Germinal center (tissue), 1 donor: ENCODE measurements at regions not wholly inside any gene's neighbourhood (a gene's known extent, or its start where the extent isn't known, plus 50 kb on each side); places are given as distances from the start of the nearest gene placed in this dataset.
"Not testable (repeated sequence)": the region's sequence is repeated elsewhere in the genome, so short reads cannot be mapped to it uniquely, and the experiment has no call there.

Experiments
- DNase-seq: peaks from one replicate; pipeline ENCODE4 v3.0.0; 2012; ENCODE audit warnings: mixed read lengths, low spot score

DNA sequence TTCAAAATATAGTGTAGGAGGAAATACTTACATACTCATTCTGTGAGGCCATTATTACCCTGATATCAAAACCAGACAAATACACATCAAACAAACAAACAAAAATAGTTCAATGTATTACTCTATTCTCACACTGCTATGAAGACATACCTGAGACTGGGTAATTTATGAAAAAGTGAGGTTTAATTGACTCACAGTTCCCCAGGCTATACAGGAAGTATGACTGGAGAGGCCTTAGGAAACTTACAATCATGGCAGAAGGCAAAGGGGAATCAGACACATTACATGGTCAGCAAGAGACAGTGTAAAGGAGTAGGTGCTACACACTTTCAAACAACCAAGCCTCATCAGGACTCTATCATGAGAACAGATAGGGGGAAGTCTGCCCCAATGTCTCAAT, 1023.2 kb downstream of the TMTC2 start:
- DNase-seq = no peak

DNA sequence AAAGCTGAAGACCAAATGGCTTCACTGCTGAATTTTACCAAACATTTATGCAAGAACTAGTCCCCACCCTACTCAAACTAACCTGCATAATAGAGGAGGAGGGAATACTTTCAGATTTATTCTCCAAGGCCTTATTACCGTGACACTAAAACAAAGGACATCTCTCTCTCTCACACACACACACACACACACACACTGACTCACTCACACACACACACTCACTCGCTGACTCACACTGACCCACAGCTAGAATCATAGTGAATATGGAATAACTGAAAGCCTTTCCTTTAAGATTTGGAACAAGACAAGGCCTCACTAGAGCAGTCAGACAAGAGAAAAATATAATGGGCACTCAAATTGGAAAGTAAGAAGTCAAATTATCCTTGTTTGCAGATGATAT, 1014.1 kb downstream of the TMTC2 start:
- DNase-seq = no peak

DNA sequence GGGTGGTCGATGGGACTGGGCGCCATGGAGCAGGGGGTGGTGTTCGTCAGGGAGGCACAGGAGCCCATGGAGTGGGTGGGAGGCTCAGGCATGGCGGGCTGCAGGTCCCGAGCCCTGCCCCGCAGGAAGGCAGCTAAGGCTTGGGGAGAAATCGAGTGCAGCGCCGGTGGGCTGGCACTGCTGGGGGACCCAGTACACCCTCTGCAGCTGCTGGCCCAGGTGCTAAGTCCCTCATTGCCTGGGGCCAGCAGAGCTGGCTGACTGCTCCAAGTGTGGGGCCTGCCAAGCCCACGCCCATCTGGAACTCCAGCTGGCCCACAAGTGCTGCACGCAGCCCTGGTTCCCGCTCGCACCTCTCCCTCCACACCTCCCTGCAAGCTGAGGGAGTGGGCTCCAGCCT, 1009.6 kb downstream of the TMTC2 start:
- not testable (repeated sequence) for DNase-seq

DNA sequence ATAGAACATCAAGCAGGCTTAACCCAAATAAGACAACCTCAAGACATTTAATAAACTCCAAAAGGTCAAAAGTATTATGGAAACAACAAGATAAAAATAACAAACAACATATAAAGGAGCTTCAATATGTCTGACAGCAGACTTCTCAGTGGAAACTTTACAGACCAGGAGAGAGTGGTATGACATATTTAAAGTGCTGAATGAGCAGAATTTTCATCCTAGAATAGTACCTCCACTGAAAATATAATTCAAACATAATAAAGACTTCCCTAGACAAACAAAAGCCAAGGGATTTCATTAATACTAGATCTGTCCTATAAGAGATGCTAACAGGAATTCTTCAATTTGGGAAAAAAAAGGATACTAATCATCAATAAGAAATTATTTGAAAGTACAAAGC, 1005.0 kb downstream of the TMTC2 start:
- DNase-seq = no peak

DNA sequence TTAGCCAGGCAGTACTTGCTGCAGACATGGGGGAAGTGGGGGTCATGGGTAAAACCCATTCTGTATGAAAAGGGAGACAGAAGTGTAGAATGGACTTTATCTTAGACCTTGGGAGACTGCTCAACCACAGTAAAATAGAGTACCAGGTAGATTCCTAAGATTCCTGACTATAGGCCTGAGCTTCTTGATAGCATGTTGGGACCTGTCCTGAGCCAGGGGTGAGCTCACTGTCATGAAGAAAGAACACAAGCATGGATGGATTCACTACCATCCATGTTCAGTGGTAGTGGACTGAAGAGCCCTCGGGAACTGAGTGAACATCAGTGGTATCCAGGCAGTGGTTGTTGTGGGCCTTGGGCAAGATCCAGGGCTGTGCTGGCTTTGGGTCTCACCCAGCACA, 1003.8 kb downstream of the TMTC2 start:
- DNase-seq = no peak

DNA sequence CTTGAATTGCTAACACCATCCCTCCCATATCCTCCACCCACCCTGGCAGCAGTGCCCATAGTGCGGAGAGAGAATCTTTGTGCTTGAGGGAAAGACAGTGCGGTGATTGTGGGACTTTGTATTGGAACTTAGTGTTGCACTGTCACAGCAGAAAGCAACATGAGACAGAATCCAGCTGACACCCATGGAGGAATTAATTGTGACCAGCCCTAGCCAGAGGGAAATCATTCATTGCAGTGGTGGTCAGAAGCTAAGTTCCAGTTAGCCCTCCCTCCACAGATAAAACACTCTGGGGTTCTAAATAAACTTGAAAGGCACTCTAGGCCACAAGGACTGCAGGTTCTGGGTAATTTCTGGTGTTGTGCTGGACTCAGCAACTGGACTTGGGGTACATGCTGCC, 1002.6 kb downstream of the TMTC2 start:
- DNase-seq = no peak

DNA sequence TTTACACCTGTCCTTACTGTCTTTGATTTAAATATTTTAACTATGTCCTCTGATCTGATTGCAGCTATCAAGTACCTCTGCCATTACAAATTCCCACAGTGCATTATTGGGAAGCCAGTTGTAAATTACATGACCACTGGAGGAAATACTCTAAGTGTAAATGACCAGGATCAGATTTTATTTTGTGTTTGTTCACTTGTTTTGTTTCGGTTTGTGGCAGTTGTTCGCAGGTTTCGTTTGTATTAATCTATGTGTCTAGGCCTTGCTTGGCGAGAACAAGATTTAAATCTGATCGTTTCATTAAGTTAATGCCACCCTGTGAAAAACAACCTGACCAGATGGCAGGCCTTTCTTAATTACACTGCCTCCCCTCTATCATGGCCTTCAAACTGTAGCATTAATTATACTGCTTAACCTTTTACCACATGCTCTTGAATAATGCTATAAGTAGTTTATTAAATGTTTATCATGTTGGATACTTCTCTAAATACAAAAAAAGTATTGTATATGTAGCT, 990.1 kb downstream of the TMTC2 start:
- DNase-seq = no peak

DNA sequence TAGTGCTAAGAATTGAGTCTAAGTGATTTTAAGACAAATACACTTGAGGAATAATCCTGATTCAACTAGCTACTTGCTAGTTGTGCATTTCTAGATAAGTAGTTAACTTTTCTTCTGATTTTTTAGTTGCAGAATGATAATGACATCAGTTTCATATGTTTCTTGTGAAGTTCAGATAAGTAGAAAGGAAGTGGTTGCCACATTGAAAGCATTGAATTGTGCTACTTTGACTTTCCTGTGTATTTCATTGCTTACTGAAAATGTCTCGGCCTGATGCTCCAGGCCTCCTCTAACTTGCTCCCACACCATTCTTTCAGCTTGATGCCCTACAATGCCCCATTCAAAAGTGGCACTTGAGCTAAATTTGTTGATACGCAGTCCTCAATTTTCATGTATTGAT, 980.0 kb downstream of the TMTC2 start:
- DNase-seq = no peak

DNA sequence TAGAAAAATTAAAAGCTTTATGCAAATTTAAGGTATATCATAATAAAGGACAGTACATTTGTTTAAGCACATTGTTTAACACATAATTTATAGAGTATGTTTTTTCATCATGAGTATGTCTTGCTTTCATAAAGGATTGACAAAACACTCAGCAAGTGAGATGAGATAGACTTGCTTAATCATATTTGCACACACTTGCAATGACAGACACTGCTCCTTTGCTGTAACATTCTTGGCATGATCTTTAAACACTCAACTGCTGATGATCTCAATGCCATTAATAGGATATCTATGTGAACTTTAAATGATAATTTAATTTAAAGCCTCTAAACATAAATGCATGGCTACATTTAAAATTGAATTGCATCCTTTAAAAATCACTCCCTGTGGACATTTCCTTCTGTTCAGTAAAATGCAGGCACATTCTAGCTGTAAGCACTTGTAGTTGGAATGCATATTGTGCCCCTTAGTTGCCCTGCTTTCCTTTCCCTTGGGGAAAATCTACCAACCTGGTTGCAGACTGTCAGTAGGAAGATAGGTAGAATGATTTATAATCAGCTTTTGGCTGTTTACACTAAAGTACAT, 979.0 kb downstream of the TMTC2 start:
- no peak for DNase-seq

DNA sequence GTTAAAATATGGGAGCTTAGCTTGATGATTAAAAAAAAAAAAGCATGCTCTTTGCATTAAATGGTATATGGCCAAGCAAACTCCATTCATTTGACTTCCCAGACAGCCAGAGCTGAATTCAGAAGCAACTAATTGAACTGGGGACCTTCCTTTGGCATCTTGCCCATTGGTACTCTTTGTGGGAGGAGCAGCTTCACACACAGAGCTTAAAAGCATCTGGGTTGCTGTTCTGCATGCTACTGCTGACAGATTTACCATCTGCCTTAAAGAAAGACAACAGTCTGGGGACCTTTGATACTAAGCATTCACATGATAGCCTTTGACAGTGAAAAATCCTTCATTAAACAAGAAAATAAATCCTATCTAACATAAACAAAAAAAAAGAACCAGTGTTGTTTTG, 977.9 kb downstream of the TMTC2 start:
- DNase-seq = no peak

DNA sequence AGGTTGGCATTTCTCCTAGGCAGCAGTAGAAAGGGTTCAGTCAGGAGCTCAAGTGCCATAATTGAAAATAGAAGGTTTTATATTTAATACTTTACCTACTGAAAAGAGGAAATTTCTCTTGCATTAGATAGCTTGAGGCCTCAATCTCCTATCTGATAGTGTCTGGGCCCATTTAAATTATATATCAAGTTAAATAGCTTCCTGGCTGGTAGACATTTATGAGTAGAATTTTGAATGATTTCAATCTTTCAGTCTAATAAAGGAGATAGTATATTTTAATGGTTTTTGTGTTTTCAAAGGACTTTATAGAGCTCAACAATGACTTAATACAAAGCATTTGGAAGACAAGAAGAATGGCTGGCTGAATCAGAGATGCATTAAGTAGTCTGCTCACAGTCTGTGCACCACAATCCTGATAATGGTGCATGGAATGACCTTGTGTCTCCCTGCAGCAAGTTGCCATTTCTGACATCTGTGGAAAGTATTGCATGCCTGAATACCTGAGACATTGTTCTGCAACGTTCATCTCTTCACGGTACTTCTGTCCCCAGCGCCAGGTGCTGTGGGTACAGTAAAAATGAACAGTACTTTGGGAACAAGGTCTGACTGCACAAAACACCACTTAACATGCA, 974.1 kb downstream of the TMTC2 start:
- DNase-seq = no peak

DNA sequence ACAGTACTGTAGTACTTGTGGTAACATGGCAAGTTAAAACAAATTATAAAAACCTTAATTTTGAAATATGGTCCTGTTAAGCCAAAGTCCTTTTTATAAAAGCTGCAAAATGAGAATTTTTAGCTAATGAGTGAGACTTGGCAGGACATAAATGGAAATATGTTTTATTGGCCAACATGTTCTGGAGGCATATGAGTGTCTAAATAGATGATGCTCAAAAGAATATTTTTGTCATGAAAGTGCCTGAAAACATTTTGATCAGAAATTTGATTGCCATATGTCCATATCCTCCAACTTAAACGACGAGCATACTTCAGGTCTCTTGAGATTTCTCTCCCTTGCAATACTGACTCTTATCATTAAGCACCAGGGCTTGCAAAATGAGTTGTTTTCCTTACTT, 972.6 kb downstream of the TMTC2 start:
- no peak for DNase-seq

DNA sequence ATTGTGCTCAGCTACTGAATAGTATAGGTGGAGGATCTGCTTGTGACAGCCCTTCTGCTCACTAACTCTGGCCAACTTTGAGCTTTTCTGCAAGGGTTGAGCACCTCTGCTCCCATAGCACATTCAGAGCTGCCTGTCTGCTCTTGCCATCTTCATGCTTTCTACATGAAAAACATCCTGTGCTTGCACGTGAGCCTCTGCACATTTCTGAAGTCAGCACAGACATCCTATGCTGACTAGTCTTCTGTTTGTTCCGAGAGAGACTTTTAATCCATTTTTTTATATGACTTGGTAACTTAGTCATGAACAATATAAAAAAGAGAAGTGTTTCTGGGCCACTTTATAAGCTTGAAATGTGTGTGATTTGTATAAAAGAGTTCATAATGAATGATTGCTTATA, 969.3 kb downstream of the TMTC2 start:
- DNase-seq = no peak

DNA sequence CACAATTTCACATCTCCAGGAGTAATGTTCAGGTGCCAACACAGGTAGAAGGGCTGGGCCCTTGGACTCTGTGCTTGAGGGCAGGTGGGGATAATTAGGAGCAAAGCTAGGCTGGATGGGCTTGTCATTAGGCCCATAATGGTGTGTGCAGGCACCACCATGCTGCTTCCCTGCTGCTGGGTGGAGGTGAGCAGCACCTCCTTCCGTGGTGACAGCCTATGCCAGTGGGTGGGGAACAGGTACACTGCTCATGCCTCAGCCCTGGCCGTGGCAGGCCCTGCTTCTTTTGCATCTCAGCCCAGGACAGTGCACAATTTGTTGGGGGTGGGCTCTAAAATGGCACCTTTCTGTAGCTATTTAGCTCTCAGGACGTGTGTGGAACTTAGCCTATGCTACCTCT, 955.5 kb downstream of the TMTC2 start:
- DNase-seq = no peak

DNA sequence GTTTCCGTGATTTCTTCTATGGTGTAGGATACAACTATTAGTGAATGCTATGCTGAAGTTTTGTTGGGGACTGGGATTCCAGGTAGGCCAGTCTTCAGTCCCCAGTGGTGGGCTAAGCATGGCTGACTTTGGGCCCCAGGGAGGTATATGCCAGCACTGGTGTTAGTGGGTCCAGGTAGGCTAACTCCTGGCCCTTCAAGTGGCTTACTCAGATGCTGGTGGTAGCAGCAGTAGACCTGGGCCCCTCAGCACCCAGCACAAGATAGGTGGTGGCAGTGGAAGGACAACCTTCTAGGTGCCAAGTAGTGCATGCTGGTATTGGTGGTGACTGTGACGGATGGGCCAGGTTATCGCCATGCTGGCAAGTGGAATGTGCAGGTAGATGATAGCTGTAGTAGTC, 955.1 kb downstream of the TMTC2 start:
- DNase-seq = no peak

DNA sequence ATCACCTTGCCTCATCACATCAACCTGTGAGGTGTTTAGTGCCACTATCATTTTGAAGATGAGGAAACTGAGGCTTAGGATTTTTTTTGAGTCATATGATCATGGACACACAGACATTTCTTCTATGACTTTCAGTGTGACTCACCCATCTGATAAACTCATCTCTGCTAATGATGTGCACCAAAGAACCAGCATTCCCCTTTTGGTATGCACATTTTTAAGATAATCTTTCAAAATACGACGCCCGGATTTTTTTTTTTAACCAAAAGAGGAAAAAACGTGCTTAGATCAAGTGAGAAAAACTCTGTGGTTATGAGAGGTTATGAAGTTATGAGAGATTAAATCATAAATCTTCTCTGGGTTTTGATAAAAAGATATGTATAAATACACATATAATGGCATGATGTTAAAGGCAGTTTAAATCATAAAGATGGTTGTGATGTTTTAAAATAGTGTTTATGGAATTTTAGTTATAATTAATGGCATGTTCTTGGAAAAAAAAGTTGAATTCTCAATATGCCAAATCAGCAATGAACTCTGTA, 948.1 kb downstream of the TMTC2 start:
- DNase-seq = no peak

DNA sequence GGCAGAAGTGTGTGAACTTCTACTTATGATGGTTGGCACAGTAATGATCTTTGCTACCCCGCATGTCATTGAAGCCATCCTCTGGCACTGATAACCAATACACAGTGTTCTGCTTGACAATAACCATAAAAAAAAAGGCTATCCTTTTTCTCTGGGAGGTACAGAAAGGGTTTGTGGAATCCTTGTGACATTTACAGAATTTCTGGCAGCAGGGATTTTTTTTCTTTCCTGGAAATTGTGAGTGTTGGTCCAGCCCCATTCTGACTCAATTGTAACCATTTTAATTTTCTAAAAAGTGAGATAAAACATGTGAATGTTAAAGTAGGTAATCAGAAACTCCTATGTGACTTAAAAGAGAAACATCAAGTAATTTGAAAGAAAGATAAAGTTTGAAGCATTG, 943.8 kb downstream of the TMTC2 start:
- no peak for DNase-seq

DNA sequence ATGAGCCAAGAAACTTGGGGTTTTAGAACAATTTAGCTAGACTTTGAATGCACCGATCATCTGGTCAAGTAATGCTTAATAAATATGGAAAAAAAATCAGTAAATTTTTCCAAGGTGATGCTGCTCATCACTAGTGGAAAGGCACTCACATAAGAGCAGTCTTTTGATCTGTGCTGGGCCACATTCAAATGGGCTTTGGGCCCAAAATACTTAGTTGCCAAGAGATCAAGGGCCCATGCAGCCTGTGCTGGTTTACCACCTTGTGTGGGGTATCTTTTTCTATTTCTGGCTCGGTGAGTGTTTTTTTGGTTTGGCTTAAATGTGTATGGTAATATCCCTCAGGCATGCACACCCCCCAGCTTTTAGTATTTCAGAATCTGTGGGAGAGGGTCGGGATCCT, 943.2 kb downstream of the TMTC2 start:
- DNase-seq = no peak

DNA sequence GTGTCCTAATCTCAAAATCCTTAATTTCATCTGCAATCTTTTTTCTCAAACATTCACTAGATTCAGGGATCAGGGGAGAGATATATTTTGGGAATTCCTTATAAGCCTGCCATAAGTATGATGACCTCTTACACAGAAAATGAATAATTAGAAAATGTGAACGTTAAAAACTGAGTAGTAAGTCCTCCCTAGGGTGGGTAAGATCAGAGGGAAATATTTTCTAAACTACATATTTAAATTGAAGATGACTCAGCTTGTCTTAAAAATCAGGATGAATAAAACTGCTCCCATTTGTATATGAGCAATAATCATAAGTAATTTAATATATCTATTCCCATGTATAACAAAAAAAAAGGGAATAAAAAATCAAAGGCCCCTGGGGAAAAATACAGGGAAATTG, 935.5 kb downstream of the TMTC2 start:
- no peak for DNase-seq

DNA sequence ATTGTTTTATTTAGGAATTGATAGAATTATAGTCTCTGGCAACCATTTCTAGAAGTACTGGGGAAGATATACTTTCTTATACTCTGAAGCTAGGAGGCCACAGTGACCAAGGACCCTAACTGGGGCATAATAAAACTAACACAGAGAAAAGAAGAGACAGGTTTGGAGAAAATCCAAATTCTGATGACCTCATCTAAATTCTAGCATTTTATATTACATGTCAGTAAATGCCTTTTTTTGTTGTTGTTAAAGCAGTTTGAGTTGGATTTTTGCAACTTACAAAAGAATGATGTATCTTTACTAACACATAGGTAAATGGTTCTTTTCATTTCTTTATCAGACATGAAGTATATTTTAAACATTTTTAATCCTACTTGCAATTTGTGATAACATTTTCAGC, 933.3 kb downstream of the TMTC2 start:
- DNase-seq = no peak

DNA sequence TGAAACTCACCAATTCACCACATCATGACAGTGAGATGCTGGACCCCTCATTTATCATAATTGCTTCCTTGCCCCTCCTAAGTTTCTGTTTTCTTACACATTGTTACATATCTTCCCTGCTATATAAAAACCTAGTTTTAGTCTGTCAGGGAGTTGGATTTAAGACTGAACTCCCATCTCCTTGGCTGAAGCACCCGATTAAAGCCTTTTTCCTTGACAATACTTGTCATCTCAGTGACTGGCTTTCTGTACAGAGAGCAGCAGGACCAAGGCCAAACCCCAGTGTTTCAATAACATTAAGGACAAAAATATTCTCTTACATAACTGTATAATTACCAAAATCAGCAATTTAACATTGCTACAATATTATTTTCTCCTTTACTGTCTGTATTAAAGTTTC, 928.4 kb downstream of the TMTC2 start:
- no peak for DNase-seq

DNA sequence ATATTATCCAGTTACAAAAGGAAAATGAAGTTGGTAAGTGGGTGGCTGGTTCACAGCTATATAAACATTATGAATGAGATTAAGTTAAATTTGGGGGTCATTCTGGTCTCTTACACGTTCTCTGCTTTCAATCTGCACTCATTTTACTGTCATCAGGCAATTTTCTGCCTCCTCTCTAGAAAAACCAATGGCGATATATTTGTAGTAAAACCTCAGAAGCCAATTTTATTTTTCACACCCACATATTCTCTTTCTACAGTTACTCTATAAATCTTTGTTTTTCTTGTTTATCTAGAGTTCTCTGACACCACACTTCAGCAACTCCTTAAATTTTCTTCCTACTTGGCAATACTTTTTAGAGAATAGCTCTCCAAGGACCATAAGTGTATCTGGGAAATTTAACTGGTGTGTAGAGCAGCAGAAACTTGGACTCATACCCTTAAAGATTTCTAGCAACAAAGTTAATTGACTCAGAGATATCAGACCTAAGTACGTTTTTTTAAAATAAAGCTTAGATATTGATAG, 926.9 kb downstream of the TMTC2 start:
- no peak for DNase-seq

DNA sequence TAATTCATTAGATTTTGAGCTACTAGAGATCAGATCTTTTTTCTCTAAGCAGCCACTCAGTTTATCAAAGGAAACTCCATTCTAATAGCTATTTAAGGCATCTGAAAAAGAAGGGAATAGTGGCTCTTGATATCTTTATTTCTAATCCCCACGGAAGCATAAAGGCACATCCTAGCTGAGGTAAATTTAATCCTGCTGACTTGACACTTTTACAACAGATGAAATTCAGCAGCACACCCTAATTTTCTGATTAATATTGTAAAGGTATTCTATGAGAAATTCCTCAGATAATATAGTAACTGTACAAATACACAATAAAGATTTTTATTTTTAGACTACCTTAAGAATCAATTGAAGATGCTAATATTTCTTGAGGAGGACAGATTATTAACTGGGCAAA, 916.4 kb downstream of the TMTC2 start:
- no peak for DNase-seq

DNA sequence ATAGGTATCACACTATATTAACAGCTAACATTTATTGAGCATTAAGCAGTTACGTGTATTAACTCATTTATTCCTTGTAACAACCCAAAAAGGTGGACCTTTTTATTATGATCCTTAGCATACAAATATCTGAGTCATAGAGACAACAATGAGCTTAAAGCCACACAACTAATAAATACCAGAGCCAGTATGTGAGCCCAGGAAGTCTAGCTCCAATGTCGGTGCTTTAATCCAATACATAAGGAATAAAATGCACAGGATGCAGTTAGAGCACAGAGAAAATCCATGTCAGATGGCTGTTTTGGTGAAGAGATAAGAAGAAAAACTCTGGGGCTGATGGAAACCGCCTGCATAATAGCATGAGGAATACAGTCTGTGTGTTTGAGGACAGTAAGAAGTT, 888.6 kb downstream of the TMTC2 start:
- DNase-seq = no peak
